ENCODE measurements at regions not wholly inside any gene's neighbourhood (a gene's known extent, or its start where the extent isn't known, plus 50 kb on each side); places are given as distances from the start of the nearest gene placed in this dataset.

DNA sequence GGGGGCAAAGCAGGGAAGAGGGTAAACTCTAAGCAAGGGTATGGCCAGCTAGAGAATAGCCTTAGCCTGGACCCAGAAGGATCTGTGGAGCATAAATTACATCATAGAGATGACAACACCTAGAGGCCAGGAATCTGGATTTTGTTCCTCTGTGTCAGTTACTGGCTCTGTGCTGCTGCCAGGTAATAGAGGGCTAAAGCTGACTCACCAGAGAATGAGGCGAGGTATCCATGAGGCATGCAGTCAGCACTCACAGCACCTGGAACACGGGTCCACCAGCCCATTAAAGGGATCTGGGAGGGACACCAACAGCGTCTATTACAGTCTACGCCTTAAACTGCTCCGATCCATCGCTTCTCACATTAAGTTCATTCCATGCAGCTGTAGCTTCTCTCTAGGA is 74.9 kb upstream of the CMKLR1 start:
- TF ChIP-seq, protein P1, sequence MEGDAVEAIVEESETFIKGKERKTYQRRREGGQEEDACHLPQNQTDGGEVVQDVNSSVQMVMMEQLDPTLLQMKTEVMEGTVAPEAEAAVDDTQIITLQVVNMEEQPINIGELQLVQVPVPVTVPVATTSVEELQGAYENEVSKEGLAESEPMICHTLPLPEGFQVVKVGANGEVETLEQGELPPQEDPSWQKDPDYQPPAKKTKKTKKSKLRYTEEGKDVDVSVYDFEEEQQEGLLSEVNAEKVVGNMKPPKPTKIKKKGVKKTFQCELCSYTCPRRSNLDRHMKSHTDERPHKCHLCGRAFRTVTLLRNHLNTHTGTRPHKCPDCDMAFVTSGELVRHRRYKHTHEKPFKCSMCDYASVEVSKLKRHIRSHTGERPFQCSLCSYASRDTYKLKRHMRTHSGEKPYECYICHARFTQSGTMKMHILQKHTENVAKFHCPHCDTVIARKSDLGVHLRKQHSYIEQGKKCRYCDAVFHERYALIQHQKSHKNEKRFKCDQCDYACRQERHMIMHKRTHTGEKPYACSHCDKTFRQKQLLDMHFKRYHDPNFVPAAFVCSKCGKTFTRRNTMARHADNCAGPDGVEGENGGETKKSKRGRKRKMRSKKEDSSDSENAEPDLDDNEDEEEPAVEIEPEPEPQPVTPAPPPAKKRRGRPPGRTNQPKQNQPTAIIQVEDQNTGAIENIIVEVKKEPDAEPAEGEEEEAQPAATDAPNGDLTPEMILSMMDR (IDR thresholded peaks at IDR 0.05 in 4 of 5, conservative IDR thresholded peaks at IDR 0.05 in 1 of 5), result no peak
- no peak for TF ChIP-seq POLR2A (IDR thresholded peaks at IDR 0.05)

Data from gastrocnemius medialis (tissue), 4 donors.